ENCODE measurements at regions not wholly inside any gene's neighbourhood (a gene's known extent, or its start where the extent isn't known, plus 50 kb on each side); places are given as distances from the start of the nearest gene placed in this dataset.
"Not testable (repeated sequence)": the region's sequence is repeated elsewhere in the genome, so short reads cannot be mapped to it uniquely, and the experiment has no call there.

DNA sequence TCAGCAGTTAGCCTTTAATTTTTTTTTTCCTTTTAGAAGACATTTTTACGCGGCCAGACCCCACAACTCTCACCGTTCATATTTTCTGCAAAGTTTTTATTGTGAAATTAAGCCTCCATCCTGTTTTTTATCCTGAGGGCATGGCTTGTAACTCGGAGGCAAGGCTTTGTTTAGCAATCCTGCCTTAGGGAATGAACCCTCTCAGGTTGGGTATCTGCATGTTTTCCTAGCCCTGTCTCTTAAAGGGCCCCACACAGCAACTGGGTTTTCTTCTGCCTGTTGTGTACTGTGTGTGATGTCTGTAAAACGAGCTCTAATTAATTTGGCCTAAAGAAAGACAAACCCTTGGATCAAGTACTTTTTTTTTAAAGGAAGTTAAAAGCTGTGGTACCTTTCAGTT lies 130.2 kb upstream of the COBL start:
- no peak overlapping the region for H3K4me3 ChIP-seq (ENCODE audit: low read length)
- TF ChIP-seq, protein P1, sequence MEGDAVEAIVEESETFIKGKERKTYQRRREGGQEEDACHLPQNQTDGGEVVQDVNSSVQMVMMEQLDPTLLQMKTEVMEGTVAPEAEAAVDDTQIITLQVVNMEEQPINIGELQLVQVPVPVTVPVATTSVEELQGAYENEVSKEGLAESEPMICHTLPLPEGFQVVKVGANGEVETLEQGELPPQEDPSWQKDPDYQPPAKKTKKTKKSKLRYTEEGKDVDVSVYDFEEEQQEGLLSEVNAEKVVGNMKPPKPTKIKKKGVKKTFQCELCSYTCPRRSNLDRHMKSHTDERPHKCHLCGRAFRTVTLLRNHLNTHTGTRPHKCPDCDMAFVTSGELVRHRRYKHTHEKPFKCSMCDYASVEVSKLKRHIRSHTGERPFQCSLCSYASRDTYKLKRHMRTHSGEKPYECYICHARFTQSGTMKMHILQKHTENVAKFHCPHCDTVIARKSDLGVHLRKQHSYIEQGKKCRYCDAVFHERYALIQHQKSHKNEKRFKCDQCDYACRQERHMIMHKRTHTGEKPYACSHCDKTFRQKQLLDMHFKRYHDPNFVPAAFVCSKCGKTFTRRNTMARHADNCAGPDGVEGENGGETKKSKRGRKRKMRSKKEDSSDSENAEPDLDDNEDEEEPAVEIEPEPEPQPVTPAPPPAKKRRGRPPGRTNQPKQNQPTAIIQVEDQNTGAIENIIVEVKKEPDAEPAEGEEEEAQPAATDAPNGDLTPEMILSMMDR (IDR thresholded peaks at IDR 0.05; ENCODE audit: insufficient read depth, low read depth, low read length, missing control alignments) = no peak
- DNase-seq (ENCODE audit: low read depth) = no peak

DNA sequence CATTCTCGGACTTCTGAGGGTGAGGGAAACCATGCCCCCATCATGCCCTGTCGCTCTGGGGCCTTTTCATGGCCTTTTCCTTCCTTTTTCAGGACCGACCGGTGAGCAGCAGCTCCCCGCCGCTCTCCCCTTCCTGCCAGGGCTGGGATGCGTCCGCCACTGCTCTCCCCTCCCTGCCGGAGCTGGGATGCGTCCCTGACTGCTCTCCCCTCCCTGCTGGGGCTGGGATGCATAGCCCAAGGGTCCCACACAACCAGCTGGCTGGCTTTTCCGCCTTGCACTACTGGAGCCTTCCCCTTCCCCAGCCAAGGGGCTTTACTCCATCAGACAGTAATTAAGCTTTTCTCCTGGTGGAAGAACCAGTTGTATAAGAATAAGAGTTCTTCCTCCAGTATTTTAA lies 129.7 kb upstream of the COBL start:
- no peak overlapping the region for H3K4me3 ChIP-seq (ENCODE audit: low read length)
- no peak for DNase-seq (ENCODE audit: low read depth)
- TF ChIP-seq, protein P1 (IDR thresholded peaks at IDR 0.05; ENCODE audit: insufficient read depth, low read depth, low read length, missing control alignments) = no peak

DNA sequence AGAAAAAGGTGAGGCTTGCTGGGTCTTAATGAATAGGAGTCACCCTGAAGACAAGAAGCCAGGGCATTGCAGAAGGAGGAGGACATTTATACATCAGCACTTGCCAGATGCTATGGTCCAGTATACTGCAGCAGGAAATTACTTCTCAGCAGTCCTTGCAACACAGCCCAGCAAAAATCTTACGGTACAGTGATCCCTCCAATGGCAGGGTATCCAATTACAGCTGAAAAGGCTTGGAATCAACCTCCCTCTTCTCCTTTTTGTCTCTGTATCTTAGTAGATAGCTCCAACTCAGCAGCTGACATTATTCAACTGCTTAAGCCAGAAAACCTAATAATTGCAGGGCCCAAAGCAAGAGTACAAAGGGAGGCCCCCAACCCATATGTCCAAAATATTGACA lies 128.3 kb upstream of the COBL start:
- DNase-seq (ENCODE audit: low read depth) = no peak
- no peak overlapping the region for H3K4me3 ChIP-seq (ENCODE audit: low read length)
- TF ChIP-seq, protein P1 (IDR thresholded peaks at IDR 0.05; ENCODE audit: insufficient read depth, low read depth, low read length, missing control alignments) = no peak

DNA sequence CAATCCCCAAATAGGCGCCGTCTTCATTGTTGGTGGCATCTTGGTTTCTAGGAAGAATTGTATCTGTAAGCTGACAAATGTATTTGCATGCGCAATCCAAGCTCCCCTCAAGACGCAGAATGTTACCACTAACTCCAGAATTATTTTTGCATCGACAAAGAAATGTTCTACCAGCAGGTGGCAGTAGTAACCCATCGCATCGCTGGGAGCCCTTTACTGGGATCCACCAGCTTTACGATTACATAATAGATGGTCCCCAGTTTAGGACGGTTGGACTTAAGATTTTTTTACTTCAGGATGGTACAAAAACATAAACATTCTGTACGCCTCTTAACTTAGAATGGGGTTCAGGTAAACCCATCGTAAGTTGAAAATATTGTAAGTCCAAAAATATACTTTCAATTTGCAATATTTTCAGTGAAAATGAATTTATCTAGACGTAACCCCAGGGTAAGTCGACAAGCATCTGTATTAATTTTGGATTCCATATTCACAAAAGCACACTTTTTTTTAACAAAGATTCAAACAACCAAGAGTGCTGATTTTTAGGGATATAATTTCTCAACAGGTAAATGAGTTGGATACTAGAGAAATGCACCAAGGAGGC lies 114.0 kb upstream of the COBL start:
- TF ChIP-seq, protein P1 (IDR thresholded peaks at IDR 0.05; ENCODE audit: insufficient read depth, low read depth, low read length, missing control alignments) = peak; percentile 76
- DNase-seq (ENCODE audit: low read depth) = peak; percentile 53
- H3K4me3 ChIP-seq (ENCODE audit: low read length) = no peak overlapping the region

DNA sequence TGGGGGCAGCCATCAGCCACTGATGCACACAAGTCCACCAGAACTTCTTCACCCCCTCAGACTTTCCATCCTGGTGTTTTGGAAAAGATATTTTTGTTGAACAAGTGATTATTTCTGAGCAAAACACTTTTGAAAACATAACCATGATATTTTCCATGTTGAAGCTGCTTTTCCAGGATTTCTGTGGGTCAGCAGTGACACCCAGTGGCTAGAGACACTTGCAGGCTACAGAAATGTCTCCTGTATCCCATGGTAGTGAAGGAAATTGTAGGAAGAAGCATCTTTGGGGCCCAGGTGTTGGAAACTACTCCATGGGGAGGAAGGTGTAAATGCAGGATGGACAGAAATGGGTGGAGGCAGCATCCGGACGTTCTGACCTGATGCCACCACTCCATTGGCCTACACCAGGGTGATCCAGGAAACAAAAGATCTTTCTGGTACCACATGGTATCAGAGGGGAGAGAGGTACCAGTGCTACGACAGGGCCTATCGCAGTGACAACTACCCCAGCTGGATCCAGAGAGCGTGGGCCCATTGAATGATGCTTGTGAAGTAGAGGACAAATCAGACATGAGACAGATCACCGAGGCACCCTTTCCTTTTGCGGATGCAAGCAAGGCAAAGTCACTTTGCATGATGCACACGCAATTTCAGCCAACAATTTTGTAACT lies 111.7 kb upstream of the COBL start:
- TF ChIP-seq, protein P1 (IDR thresholded peaks at IDR 0.05; ENCODE audit: insufficient read depth, low read depth, low read length, missing control alignments) = peak; percentile 53
- peak; percentile 15 for DNase-seq (ENCODE audit: low read depth)
- no peak overlapping the region for H3K4me3 ChIP-seq (ENCODE audit: low read length)

DNA sequence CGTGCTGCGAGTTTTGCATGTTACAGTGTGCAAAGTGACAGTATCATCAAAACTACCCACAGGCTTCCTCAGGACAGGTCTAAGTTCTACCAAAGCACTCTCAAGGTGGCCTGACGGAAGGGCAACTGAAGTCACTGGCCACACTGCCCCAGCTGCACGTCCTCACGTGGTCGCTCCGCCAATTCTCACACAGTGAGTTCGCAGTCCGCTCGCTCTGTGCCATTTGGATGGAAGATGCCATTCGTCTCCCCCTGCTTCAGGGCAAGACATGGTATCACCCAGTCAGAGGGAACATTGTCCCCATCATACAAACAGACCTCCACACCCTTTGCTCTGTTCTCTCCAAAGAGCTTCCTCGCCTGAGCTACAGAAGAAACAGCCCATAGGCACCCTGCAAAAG lies 109.6 kb upstream of the COBL start:
- no peak overlapping the region for H3K4me3 ChIP-seq (ENCODE audit: low read length)
- no peak for DNase-seq (ENCODE audit: low read depth)
- TF ChIP-seq, protein P1 (IDR thresholded peaks at IDR 0.05; ENCODE audit: insufficient read depth, low read depth, low read length, missing control alignments) = no peak

DNA sequence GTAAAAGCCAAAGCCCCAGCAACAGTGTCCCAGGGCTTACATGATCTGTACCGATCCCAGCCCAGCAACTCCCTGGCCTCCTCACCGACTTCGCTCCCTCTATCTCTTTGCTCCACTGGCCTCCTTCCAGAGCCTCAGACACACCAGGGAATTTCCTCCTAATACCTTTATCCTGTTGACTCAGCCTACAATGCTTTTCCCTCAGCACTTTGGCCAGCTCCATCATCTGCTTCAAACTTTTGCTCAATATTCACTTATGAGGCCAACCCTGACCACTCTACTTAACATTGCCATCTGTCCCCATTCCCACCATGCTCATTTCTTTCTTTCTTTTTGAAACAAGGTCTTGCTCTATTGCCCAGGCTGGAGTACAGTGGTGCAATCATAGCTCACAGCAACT lies 93.3 kb upstream of the COBL start:
- DNase-seq (ENCODE audit: low read depth); H3K4me3 ChIP-seq (ENCODE audit: low read length): not testable (repeated sequence)

DNA sequence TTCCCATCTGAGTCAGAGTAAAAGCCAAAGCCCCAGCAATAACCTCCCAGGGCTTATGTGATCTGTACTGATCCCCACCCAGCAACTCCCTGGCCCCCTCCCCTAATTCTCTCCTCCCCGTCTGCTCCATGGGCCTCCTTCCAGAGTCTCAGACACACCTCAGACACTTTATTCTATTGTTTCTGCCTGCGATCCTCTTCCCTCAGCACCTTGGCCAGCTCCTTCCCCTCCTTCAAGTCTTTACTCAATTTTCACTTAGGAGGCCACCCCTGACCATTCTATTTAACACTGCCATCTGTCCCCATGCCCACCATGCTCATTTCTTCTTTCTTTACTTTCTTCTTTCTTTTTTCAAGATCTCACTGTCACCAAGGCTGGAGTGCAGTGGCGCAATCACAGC lies 81.0 kb upstream of the COBL start:
- not testable (repeated sequence) for H3K4me3 ChIP-seq (ENCODE audit: low read length); DNase-seq (ENCODE audit: low read depth)

DNA sequence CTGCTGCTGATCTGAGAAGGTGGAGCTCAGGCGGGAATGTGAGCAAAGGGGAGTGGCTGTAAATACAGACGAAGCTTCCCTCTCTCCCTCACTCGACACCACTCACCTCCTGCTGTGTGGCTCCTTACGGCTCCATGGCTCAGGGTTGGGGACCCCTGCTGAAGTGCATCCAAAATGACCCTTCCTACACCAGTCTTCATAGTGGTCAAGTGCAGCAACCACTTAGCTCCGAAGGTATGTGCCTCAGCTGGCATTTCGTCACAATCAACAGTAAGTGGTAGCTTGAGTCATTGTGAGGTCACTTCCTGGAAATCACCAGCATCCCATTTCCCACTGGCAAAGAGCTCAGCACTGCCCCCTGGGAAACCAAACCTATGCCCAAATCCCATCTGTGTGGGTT lies 76.4 kb upstream of the COBL start:
- DNase-seq (ENCODE audit: low read depth); H3K4me3 ChIP-seq (ENCODE audit: low read length): not testable (repeated sequence)

DNA sequence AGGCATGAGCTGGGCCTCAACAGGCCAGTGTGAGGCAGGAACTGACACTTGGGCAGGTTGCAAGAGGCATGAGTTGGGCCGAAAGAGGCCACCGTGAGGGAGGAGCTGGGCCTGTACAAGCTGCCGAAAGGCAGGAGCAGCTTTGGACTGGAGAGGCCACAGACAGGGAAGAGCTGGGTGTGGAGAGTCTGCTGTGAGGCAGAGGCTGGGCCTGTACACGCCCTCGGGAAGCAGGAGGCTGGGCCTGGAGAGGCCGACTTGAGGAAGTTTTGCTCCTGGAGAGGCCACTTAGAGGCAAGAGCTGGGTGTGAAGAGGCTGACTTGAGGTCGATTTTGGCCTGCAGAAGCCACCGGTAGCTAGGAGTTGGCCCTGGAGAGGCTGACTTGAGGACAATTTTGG lies 73.3 kb upstream of the COBL start:
- not testable (repeated sequence) for H3K4me3 ChIP-seq (ENCODE audit: low read length); DNase-seq (ENCODE audit: low read depth)

DNA sequence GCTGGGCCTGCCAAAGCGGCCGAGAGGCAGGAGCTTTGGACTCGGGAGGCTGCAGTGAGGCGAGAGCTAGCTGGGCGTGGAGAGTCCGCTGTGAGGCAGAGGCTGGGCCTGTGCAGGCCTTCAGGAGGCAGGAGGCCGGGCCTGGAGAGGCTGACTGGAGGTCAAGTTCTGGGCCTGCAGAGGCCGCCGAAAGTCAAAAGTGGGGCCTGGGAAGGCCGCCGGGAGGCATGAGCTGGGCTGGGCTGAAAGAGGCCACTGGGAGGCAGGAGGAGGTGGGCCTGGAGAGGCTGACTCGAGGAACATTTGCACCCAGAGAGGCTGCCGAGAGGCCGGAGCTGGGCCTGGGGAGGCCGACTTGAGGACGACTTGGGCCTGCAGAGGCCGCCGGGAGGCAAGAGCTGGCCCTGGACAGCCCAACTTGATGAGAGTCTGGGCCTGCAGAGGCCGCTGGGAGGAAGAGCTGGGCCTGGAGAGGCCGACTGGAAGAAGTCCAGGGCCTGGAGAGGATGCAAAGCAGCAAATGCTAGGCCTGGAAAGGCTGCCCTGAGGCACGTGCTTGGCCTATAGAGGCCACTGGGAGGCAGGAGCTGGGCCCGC lies 72.7 kb upstream of the COBL start:
- not testable (repeated sequence) for H3K4me3 ChIP-seq (ENCODE audit: low read length); DNase-seq (ENCODE audit: low read depth)

Data from epithelial cell of esophagus (primary cell).